ENCODE measurements at regions not wholly inside any gene's neighbourhood (a gene's known extent, or its start where the extent isn't known, plus 50 kb on each side); places are given as distances from the start of the nearest gene placed in this dataset.

DNA sequence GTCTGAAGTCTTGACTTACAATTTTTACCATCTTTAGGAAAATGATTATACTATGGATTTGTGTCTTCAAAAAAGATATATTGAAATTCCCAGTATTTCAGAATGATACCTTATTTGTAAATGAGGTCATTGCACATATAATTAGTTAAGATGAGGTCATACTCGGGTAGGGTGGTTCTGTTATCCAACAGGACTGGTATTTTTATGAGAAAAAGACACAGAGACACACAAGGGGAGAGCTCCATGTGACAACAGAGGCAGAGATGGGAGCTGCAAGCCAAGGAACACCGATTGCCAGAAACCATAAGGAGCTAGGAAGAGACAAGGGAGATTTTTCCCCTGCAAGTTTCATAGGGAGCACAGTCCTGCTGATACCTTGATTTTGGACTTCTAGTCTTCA, 356.9 kb downstream of the ARL4A start:
- no peaks in the 10 kb centered on the region for H3K4me1 ChIP-seq (ENCODE audit: control insufficient read depth in 2 of 3, insufficient read depth in 2 of 3, low read depth in 1 of 3, low read length in 3 of 3)
- no peak for DNase-seq
- intact Hi-C loops (cut with DNase I) = no loop called here
- peaks cover 0 to 2% (median 0%) of the 10 kb centered on the region in 3 donors for H3K9me3 ChIP-seq (ENCODE audit: control insufficient read depth in 2 of 3, insufficient read depth in 1 of 3, low read length in 3 of 3)
- H3K27ac ChIP-seq (ENCODE audit: low read depth in 2 of 2, low read length in 2 of 2) = no peak overlapping the region
- no peak for FAIRE-seq
- H3K9ac ChIP-seq (ENCODE audit: low read length in 3 of 3) = no peak overlapping the region
- TF ChIP-seq, protein P1, sequence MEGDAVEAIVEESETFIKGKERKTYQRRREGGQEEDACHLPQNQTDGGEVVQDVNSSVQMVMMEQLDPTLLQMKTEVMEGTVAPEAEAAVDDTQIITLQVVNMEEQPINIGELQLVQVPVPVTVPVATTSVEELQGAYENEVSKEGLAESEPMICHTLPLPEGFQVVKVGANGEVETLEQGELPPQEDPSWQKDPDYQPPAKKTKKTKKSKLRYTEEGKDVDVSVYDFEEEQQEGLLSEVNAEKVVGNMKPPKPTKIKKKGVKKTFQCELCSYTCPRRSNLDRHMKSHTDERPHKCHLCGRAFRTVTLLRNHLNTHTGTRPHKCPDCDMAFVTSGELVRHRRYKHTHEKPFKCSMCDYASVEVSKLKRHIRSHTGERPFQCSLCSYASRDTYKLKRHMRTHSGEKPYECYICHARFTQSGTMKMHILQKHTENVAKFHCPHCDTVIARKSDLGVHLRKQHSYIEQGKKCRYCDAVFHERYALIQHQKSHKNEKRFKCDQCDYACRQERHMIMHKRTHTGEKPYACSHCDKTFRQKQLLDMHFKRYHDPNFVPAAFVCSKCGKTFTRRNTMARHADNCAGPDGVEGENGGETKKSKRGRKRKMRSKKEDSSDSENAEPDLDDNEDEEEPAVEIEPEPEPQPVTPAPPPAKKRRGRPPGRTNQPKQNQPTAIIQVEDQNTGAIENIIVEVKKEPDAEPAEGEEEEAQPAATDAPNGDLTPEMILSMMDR (IDR thresholded peaks at IDR 0.05; ENCODE audit: borderline replicate concordance, extremely low read depth, insufficient read depth) = no peak
- H3K4me3 ChIP-seq (ENCODE audit: low read length in 3 of 3) = no peak overlapping the region
- H3K36me3 ChIP-seq (ENCODE audit: control insufficient read depth in 2 of 3, insufficient read depth in 3 of 3, low read length in 3 of 3) = no peaks in the 10 kb centered on the region
- no peaks in the 10 kb centered on the region for H3K27me3 ChIP-seq (ENCODE audit: control insufficient read depth, insufficient read depth, low read length)

DNA sequence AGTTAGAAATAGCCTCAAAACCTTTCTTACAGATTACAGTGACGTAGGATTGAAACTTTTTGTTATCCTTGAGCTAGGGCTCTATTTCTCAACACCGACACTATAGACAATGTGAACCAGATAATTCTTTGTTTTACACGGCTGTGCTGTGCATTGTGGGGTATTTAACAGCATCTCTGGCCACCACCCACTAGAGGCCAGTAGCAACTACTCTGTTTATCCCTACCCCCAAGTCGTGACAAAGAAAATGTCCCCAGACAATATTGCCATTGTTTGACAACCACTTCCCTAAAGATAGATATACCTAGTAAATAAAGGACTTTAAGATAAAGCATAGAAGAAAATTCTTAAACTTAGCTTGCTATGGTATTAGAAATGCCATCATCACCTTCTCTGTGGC, 359.6 kb downstream of the ARL4A start:
- Histone ChIP-seq H3K36me3 (ENCODE audit: control insufficient read depth in 2 of 3, insufficient read depth in 3 of 3, low read length in 3 of 3) (no peaks in the 10 kb centered on the region), H3K4me1 (ENCODE audit: control insufficient read depth in 2 of 3, insufficient read depth in 2 of 3, low read depth in 1 of 3, low read length in 3 of 3) (no peaks in the 10 kb centered on the region), H3K27ac (ENCODE audit: low read depth in 2 of 2, low read length in 2 of 2) (no peak overlapping the region), H3K4me3 (ENCODE audit: low read length in 3 of 3) (no peak overlapping the region), H3K9me3 (ENCODE audit: control insufficient read depth in 2 of 3, insufficient read depth in 1 of 3, low read length in 3 of 3) (peaks cover 0 to 2% (median 0%) of the 10 kb centered on the region in 3 donors), H3K9ac (ENCODE audit: low read length in 3 of 3) (no peak overlapping the region), H3K27me3 (ENCODE audit: control insufficient read depth, insufficient read depth, low read length) (no peaks in the 10 kb centered on the region)
- TF ChIP-seq, protein P1 (IDR thresholded peaks at IDR 0.05; ENCODE audit: borderline replicate concordance, extremely low read depth, insufficient read depth) = no peak
- intact Hi-C loops (cut with DNase I) = no loop called here
- DNase-seq (no peak), FAIRE-seq (no peak)

DNA sequence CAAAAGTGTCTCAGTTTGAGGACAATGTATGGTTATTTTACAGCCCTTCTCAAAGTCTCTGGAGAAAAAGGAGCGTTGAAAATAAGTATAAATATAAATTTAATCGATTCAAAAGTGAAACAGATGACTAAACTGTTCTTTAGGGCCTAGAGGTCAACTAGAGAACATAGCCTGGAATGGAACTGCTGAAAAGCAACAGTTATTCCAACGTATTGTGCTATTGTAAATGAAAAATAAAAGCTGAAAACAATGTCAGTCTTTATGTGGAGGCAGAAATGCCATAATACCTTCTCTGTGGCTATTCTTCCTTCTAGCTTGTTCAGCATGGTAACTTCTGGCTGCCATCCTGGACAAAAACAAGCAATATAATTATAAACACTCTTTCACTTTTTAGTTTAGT, 362.5 kb downstream of the ARL4A start:
- Histone ChIP-seq H3K9me3 (ENCODE audit: control insufficient read depth in 2 of 3, insufficient read depth in 1 of 3, low read length in 3 of 3) (no peaks in the 10 kb centered on the region), H3K27me3 (ENCODE audit: control insufficient read depth, insufficient read depth, low read length) (no peaks in the 10 kb centered on the region), H3K9ac (ENCODE audit: low read length in 3 of 3) (no peak overlapping the region), H3K27ac (ENCODE audit: low read depth in 2 of 2, low read length in 2 of 2) (no peak overlapping the region), H3K36me3 (ENCODE audit: control insufficient read depth in 2 of 3, insufficient read depth in 3 of 3, low read length in 3 of 3) (no peaks in the 10 kb centered on the region), H3K4me3 (ENCODE audit: low read length in 3 of 3) (no peak overlapping the region), H3K4me1 (ENCODE audit: control insufficient read depth in 2 of 3, insufficient read depth in 2 of 3, low read depth in 1 of 3, low read length in 3 of 3) (no peaks in the 10 kb centered on the region)
- TF ChIP-seq, protein P1 (IDR thresholded peaks at IDR 0.05; ENCODE audit: borderline replicate concordance, extremely low read depth, insufficient read depth) = no peak
- FAIRE-seq = no peak
- intact Hi-C loops (cut with DNase I) = no loop called here
- DNase-seq = no peak

DNA sequence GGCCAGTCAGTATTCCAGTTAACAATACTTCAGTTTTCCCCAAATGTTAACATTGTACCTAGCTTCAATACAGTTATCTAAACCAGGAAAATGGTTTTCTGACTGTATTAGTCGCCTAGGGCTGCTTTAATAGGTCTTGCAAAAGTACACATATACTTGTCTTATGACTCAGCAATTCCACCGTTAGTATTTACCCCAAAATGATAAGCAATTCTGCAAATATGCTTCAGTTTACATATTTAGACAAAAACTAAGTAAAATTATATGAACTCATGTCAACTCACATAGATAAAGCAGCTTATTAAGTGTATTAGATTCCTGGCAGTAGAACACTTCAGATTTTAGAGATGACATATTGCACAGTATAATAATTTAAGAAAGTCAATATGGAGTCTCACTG, 363.3 kb downstream of the ARL4A start:
- no peak for FAIRE-seq
- Histone ChIP-seq H3K36me3 (ENCODE audit: control insufficient read depth in 2 of 3, insufficient read depth in 3 of 3, low read length in 3 of 3) (no peaks in the 10 kb centered on the region), H3K4me3 (ENCODE audit: low read length in 3 of 3) (no peak overlapping the region), H3K27ac (ENCODE audit: low read depth in 2 of 2, low read length in 2 of 2) (no peak overlapping the region), H3K9me3 (ENCODE audit: control insufficient read depth in 2 of 3, insufficient read depth in 1 of 3, low read length in 3 of 3) (no peaks in the 10 kb centered on the region), H3K27me3 (ENCODE audit: control insufficient read depth, insufficient read depth, low read length) (no peaks in the 10 kb centered on the region), H3K4me1 (ENCODE audit: control insufficient read depth in 2 of 3, insufficient read depth in 2 of 3, low read depth in 1 of 3, low read length in 3 of 3) (no peaks in the 10 kb centered on the region), H3K9ac (ENCODE audit: low read length in 3 of 3) (no peak overlapping the region)
- DNase-seq = no peak
- TF ChIP-seq, protein P1 (IDR thresholded peaks at IDR 0.05; ENCODE audit: borderline replicate concordance, extremely low read depth, insufficient read depth) = no peak
- intact Hi-C loops (cut with DNase I) = no loop called here
